Stimulated activated CD8-positive, alpha-beta memory T cell treated with anti-CD3 and anti-CD28 coated beads, Interleukin-12 subunit alpha, Interleukin-12 subunit beta, amount 100 ng/mL, for 4 hours (primary cell): ENCODE measurements at regions not wholly inside any gene's neighbourhood (a gene's known extent, or its start where the extent isn't known, plus 50 kb on each side); places are given as distances from the start of the nearest gene placed in this dataset.
"Not testable (repeated sequence)": the region's sequence is repeated elsewhere in the genome, so short reads cannot be mapped to it uniquely, and the experiment has no call there.

Source experiments
- DNase-seq: peaks from one replicate; pipeline ENCODE4 v3.0.0-alpha.2; 2020; ENCODE audit warnings: low read depth

DNA sequence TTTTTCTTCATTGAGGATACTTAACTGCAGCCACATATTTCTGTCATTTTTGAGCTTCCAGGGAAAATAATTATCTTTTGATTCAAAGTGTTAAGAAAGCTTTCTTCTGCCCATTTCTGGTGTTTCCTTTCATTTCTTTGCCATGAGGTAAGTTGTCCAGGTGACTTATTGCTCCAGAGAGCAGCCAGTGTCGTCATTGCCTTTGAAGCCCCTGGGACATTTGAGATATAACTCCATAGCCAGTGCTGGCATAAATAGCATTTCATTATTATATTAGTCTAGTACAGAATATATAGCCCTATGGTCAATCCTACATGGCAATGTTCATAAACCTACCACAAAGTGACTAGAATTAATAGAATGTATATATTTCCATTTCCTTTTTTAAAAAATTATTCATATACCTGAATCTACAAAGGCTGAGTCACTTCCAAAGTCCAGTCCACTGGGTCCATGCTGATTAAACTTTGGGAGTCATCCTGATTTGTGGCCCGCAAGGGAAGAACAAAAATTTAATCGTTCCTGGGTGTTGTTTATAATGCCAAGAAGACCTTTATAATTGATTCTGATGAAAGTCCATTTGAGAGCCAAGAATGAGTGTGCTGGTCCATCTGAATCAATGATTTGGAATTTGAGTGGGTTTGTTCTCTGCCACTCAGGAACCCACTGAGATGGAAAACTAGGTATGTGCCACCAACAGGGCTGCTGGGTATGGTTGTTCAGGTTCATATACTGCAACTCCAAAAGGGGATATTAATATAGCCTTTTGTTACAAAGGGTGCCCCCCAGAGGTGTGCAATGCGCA lies 221.8 kb upstream of the PLXNA2 start:
- DNase-seq: no peak

DNA sequence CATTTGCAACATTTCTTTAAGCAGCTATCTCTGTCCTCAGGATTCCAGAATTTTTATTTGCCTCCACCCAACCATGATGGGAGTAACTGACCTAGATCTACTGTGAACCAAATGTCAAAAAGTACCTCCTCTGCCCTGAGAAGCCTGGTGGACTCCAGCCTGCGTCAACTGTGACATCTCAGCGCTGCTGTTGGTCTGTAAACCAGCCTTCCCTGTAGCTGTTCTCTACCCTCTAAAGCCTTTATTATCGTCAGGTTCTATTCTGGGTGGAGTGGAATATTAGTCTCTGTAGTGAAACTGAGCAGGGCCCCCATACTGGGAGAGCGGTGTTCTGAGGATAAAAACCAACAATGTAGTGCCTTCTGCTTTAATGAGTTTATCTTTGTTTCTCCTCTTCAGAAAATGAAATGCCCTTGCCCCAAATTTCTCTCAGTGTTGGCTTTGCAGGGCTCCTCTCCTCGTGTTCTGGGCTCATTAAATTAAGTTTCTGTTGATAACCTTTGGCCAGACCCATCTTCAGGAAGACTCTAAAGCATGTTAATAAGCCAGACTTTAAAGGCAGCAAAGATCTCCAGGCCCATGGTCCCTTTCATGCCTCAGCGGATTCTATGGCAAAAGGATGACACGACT lies 223.1 kb upstream of the PLXNA2 start:
- no peak for DNase-seq

DNA sequence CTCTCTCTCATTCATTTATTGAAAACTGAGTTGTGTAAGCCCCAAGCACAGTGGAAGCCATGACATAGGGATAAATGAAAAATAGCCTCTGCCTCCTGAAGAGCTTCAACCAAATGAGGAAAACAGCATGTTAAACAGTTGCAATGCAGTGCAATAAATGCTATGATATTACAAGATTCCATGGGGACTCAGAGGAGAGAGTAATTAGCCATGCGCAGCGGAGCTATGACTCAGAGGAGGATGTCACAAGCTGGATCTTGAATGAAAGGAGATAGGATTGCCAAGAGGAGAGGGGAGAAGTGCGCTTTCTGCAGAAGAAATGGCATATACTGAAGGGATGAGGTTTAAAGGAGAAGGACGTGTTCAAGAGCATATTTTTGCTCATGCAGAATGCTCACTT lies 231.3 kb upstream of the PLXNA2 start:
- no peak for DNase-seq

DNA sequence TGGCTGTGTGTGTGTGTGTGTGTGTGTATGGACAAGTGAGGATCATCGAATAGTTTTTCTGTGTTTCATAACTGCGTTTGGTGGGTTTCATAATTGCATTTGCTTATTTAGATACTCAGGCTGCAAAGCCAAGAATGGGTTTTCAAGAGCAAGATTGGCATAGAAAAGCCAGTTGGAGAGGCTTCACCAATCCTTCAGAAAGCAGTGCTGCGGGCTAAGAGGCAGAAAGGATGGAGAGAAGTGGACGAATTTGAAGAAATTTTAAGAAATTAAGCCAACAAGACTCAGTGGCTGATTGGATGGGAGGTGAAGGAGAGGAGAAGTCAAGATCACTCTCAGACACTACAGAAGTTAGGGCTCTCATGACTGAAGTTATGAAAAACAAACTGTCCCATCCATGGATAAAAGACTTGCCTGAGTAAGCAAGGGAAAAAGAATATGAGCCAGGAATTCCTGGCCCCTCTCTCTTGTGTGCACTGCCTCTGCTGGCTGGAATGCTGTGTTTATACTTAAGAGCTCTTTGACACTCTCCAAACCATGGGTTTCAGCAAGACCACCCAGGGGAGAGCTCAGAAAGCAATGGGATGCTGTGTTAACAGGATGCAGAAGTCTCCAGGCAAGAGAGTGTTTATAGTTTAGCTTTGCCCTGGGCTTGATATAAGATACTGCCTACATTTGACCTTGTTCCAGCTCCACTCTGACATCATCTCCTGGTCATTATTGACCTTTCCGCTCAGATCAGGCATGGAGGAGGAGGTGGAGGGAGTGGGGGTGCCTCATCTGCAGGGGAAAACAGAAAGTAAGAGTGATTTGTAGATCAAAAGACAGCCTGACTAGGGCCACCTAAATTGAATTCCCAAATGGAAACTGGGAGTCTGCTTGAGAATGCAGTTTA lies 232.0 kb upstream of the PLXNA2 start:
- DNase-seq: no peak

DNA sequence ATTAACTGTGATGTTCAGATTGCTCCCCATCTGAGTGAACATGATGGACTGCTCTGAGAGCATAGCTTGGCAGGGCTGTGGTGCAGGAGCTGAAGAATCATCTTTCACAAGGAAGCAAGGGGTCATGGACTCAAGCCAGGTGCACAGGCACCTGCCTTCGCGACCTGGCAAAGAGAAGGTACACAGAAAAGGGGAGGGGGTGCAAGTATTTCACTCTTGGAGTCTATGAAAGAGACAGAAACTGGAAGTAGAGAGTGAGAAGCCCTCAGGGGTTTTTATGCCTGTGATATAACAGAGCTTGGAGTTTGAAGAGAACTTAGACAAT lies 232.6 kb upstream of the PLXNA2 start:
- DNase-seq: no peak

DNA sequence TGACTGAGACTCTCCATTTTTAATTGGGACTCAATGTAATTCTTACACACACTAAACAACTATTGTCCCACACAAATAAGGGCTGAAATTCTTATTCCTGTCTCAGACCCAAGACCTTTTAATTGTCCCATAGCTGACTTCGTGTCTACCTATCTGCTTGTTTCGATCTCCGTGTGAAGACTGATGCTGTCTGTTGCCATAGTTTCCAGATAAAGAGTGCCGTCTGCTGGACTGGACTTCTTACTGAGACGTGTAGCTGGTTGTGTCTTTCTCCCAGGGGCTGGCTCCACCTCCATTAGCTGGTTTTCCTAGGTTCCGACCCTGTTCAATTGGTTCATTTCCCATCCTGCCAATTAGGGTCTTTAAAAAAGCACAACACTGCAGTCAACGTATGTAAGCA lies 235.3 kb upstream of the PLXNA2 start:
- DNase-seq: no peak

DNA sequence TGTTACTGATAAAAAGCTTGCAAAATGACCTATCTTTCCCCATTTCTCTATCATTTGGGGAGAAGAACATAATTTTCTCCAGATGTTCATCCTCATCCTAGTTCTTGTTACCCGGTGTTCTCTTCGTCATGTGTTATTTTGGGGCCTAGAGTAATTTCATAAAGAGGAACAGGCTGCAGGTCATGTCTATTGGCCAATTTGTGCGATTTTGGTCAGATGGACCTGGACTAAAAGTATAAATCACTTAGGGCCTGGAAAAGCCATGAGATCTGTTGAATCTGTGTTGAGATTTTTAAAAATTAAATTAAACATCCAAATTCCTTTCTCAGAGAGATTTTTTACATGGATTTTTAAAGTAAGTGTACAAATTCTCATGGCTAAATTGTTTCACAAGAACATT lies 241.3 kb upstream of the PLXNA2 start:
- DNase-seq: no peak

DNA sequence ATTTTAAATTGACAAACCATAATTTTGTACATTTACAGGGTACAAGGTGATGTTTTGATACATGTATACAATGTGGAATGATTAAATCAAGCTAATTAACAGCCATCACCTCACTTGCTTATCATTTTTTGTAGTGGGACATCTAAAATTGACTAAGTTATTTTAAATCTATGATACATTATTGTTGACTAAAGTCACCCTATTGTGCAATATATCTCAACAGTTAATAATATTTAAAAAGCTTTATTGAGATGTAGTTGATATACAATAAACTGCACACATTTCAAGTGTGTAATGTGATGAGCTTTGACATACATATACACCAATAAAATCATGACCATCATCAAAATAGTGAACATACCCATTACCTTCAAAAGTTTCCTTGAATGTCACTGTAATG lies 242.5 kb upstream of the PLXNA2 start:
- DNase-seq: no peak

DNA sequence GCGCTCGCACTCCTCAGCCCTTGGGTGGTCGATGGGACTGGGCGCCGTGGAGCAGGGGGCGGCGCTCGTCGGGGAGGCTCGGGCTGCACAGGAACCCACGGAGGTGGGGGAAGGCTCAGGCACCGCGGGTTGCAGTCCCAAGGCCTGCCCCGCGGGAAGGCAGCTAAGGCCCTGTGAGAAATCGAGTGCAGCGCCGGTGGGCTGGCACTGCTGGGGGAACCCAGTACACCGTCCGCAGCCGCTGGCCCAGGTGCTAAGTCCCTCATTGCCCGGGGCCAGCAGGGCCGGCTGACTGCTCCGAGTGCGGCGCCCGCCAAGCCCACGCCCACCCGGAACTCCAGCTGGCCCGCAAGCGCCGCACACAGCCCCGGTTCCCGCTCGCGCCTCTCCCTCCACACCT lies 244.2 kb upstream of the PLXNA2 start:
- DNase-seq: not testable (repeated sequence)

DNA sequence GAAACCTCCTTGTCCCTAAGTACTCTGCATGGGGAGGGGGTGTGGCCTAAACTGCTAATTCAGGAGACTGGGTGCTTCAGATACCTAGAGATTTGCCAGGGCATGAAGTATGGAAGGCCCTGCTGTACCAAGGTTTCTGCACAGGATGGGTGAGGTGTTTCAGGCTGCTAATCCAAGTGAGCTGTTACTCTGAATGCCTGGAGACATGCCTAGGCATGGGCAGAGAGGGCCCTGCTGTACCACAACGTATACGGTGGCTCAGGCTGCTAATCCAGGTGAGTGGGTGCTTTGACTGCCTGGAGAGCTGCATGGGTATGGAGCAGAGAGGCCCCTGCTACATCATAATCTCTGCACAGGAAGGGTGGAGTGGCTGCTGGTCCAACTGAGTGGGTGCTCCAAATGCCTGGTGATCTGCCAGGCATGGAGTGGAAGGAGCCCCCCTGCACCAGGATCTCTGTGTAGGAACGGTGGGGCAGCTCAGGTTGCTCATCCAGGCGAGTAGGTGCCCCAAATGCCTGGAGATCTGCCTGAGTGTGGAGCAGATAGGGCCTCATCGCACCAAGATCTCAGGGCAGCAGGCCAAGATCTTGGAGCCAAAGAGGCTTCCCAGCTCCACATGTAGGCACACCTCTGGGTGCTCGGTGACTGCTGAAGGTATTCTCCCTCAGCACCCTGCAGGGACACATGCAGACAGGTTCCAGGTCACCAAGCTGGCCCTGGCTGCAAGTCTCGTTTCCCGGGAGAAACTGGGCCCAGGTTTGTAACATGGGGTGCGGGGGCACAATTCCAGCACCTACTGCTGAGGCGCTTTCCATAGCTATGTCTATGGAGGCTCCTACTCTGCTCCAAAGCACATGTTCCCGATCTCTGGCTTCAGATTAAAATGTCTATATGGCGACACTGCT lies 252.5 kb upstream of the PLXNA2 start:
- DNase-seq: no peak

DNA sequence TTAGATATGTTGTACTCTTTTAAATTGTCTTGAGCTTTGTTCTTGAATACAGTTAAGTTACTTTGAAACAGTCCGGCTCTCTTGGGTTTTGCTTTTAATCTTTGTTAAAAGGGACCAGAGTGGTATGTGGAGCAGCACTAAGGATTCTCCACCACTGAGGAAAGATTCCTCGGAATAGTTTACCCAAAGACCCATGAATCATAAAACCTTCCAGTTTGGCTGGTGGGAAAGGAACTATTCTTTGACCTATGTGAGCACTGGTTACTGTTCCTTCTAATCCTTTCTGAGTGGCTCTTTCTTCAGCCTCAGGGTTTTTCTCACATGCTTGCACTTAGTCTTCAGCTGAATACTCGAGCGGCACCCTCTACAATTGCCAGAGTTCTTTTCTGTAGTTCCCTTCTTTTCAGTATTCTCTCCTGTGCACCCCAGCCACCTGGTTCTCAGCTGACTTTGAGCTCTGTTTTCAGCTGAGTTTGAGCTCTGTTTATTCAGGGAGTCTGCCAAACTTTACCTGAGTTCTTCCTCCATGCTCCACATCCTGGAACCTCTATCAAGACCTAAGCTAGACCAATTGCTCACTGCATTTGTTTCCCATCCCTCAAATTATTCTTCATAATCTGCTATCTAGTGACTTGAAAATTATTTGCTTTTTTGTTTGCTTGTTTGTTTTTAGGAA lies 253.8 kb upstream of the PLXNA2 start:
- DNase-seq: no peak

DNA sequence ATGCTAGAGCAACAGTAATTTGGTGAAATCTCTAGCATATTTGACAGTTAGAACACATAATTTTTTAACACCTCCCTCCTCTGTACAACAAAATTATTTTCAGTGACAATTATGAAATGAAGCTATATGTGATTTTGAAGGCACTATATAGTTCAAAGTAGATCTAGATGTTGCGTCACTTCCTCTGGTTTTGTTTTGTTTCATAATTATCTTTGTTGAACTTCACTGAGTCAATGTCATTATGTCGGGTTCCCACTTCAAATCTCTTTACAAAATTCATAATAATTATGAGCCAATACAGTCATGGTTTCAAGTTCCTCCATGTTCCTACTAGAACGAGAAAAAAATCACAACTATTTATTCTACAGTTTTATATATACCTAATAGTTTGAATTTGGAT lies 254.8 kb upstream of the PLXNA2 start:
- DNase-seq: no peak

DNA sequence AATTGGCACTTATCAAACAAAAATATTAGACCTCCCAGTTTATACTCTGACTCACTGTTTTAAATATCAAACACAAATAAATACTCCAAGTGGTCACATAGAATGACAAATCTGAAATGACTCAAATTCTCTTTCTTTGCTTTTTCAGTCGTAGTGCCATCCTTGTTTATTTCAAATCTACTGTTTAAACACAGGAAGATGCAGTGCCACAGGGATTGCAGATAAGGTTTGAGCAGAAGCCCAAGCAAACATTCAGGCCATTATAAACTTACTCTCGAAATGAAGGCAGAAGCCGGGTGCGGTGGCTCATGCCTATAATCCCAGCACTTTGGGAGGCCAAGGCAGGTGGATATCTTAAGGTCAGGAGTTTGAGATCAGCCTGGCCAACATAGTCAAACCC lies 255.4 kb upstream of the PLXNA2 start:
- no peak for DNase-seq

DNA sequence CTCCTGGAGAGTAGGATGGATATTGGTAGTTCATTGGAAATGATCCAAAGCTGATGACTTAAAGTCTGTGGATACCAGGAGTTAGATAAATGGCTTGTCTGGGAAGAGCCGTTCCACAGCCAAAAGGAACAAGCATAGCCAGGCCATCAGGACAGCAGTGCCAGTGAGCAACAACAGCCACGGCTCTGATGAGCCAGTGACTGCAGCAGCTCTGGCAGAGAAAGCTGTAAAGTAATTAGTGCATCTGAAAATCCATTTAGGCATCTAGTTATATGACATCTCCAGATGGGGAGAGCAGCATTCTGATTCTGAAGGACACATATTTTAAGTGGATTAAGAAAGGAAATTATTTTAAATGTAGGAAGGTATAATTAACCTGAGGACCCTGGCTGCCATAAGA lies 256.2 kb upstream of the PLXNA2 start:
- DNase-seq: no peak

DNA sequence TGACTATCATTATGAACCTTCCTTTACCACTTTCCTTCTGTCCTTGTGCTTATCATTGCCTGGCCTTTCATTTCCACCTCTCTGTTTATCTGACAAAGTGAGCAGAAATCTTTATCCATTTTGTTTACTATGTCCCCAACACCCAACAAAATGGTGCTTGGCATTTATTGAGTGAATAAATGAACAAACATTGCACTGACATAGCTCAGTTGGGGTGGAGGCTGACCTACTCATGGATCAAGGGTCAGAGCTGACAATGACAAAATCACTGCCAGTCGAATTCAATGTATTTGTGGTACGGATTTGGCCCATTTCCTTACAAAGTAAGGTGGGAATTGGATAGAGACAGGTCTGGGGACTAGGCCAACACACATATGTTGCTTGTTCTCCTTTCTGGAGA lies 257.4 kb upstream of the PLXNA2 start:
- DNase-seq: no peak

DNA sequence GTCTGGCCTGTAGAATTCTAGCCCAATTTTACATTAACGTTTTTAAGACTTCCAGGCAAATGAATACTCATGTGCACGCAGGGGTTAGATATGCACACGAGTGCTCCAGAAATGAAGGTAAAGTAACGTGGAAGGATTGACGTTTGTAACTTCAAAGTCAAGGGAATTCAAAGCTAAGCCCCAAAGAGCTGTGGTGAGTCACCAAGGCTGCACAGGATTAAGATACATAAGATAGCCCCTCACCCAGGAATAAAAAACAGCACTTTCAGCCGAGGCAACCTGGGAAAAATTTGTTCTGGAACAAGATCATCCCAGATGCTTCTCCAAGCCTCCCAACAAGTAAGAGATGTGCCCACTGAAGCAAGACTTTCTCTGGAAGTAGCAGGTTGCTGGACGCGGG lies 259.6 kb upstream of the PLXNA2 start:
- no peak for DNase-seq

DNA sequence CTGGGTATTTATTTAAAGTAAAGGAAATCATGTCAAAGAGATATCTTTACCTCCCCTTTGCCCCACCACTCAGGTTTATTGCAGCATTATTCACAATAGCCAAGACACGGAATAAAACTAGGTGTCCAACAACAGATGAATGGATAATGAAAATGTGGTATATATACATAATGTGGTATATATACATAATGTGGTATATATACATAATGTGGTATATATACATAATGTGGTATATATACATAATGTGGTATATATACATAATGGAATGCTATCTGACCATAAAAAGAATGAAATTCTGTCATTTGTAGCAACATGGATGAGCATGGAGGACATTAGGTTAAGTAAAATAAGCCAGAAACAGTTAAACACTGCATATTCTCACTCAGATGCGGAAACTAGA lies 262.6 kb upstream of the PLXNA2 start:
- DNase-seq: no peak

DNA sequence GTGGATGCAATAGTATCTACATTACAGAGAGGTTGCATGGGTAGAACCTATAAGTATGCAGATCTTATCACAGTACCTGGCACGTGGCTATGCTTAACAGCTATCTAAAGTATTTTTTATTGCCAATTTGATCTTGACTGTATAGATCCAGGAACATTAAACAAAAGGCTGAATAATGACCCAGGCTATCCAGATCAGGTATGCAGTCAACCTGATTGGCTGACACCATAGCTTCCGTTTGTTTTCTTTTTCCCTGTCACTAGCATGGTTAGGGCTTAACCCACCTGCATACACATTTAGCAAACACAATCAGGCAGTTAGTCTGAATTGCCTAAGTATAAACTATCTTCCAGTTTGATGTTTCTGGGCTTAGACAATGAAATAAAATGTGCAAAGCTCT lies 264.9 kb upstream of the PLXNA2 start:
- DNase-seq: no peak

DNA sequence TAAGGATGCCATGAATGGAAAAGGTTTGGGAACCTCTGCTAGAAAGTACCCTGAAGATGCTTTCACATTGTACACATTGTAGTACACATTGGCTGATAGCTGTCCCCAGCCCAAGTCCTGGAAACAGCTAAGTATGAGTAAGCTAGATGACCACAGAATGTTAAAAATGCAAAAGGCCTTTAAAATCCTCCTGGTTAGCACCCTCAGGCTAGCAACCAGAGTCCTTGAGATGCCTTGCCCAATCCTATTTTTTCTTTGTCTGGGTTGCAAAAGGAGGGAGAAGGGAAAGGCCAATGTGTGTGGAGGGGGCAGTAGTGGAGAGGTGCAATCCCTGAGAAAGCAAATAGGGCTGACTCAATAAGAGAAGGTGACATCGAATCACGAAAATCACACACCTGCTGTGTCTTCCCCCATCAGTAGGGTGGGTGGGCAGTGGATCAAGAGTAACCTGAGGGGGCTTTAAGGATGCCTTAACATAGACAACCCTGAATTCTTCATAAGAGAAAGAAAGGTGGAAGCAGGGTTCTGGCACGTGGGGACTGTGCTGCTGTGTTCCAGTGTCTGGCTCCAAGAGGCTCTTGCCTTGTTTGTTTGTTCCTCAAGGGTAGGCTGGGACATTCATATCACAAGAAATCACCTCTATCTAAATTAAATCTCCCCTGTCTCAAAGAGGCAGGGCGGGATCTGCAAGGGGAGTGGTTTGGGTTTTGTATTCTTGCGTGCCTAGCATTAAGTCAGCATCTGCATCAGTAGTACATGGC lies 266.2 kb upstream of the PLXNA2 start:
- no peak for DNase-seq

DNA sequence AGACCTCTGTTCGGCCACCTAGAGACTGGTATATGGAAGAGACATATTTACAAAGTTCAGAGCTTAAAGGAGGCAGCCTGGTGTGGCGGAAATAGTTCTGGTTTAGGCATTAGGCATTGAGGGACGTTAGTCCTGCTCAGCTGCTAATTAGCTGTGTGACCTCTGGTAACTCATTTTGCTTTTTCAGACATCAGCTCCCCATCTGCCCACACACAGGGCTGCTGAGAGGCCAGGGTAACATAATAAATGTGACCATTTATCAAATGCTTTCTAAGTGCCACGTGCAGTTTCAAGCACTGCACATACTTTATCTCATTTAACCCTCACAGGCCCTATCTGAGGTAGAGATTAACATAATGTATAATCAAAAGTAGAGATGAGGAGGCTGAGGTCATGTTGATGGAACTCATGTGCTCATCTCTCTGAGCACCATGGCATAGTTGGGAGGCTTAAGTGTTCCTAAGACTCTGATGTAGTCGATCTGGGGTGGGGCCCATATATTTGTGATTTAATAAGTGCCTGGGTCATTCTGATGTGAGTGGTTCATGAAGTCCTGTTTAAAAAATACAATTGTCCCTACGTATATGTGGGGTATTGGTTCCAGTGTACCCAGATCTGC lies 267.2 kb upstream of the PLXNA2 start:
- no peak for DNase-seq
